HL-60 (cell line): ENCODE measurements at regions not wholly inside any gene's neighbourhood (a gene's known extent, or its start where the extent isn't known, plus 50 kb on each side); places are given as distances from the start of the nearest gene placed in this dataset.

Experiments
- DNase-seq, 2 experiments: peaks; one replicate each; pipeline ENCODE4 v3.0.0-alpha.2; 2010 to 2020; ENCODE audit warnings: low read depth in 1 of 2, low spot score in 1 of 2
- H3K27ac ChIP-seq: fragments of 250-450 bp; sonication (Bioruptor Pico); replicated peaks from 2 replicates; pipeline ENCODE4 v1.5.1; 2020; ENCODE audit warnings: mild to moderate bottlenecking, moderate library complexity
- H3K27me3 ChIP-seq: fragments of 250-450 bp; sonication (Bioruptor Pico); 2 replicates; pipeline ENCODE4 v1.5.1; 2021; ENCODE audit warnings: mild to moderate bottlenecking, moderate library complexity; ENCODE audit not compliant: insufficient read depth, poor library complexity, severe bottlenecking
- H3K4me3 ChIP-seq: replicated peaks from 2 replicates; pipeline ENCODE4 v1.5.1; 2011; ENCODE audit warnings: mild to moderate bottlenecking, control low read depth, low read length; ENCODE audit not compliant: insufficient read depth
- CTCF ChIP-seq: IDR thresholded peaks from one replicate; pipeline ENCODE4 v1.5.1; 2011; ENCODE audit warnings: low read length, control low read depth, inconsistent platforms; ENCODE audit not compliant: insufficient read depth
- GABPA ChIP-seq: IDR thresholded peaks from 2 replicates; pipeline ENCODE4 v1.6.1; 2012; ENCODE audit warnings: low read depth
- POLR2AphosphoS5 ChIP-seq: IDR thresholded peaks from 2 replicates; pipeline ENCODE4 v1.6.1; 2012; ENCODE audit warnings: low read depth
- REST ChIP-seq: IDR thresholded peaks from 2 replicates; pipeline ENCODE4 v1.6.1; 2012; ENCODE audit warnings: low read depth; ENCODE audit not compliant: insufficient replicate concordance
- SPI1 ChIP-seq: IDR thresholded peaks from 2 replicates; pipeline ENCODE4 v1.6.1; 2012; ENCODE audit warnings: low read depth, mild to moderate bottlenecking, borderline replicate concordance

GRCh38 chr3:177647341-177647740 is 450.1 kb upstream of the TBL1XR1 start:
- Histone ChIP-seq H3K27ac (no peak overlapping the region), H3K4me3 (no peak overlapping the region), H3K27me3 (no peaks in the 10 kb centered on the region)
- DNase-seq: no peak
- no peak for TF ChIP-seq SPI1
- no peak for TF ChIP-seq CTCF
- no peak for TF ChIP-seq REST
- TF ChIP-seq POLR2AphosphoS5: no peak
- TF ChIP-seq GABPA: no peak

- Histone ChIP-seq H3K4me3 (no peak overlapping the region), H3K27ac (no peak overlapping the region)
Observed at GRCh38 chr3:177647876-177648275, 450.6 kb upstream of the TBL1XR1 start.

More at GRCh38 chr3:177647876-177648275, 450.6 kb upstream of the TBL1XR1 start:
- TF ChIP-seq CTCF (no peak), REST (no peak), GABPA (no peak), SPI1 (no peak), POLR2AphosphoS5 (no peak)
- no peaks in the 10 kb centered on the region for H3K27me3 ChIP-seq
- no peak for DNase-seq
